ENCODE measurements at regions not wholly inside any gene's neighbourhood (a gene's known extent, or its start where the extent isn't known, plus 50 kb on each side); places are given as distances from the start of the nearest gene placed in this dataset.

GRCh38 chr3:28645149-28645548, 296.5 kb upstream of the AZI2 start (continued):
- TF ChIP-seq BHLHE40 (IDR thresholded peaks at IDR 0.05; ENCODE audit: borderline replicate concordance in 1 of 2, low read depth in 2 of 2, low read length in 1 of 2) (no peak), ZBTB40 (IDR thresholded peaks at IDR 0.05; ENCODE audit: borderline replicate concordance) (no peak)

GRCh38 chr3:28646435-28646834, 297.8 kb upstream of the AZI2 start:
- H3K9ac ChIP-seq (ENCODE audit: control insufficient read depth, insufficient read depth, low read length) = no peak overlapping the region
- intact Hi-C loops (cut with micrococcal nuclease; ENCODE audit: unreplicated experiment) = no loop called here
- H2AFZ ChIP-seq (ENCODE audit: control insufficient read depth, low read depth, low read length) = no peak overlapping the region
- H3K4me2 ChIP-seq (ENCODE audit: control insufficient read depth, insufficient read depth) = no peak overlapping the region
- no peak for TF ChIP-seq CHD1 (IDR thresholded peaks at IDR 0.05; ENCODE audit: low read depth, low read length)
- no peak for TF ChIP-seq SP1 (IDR thresholded peaks at IDR 0.05; ENCODE audit: low read depth, low read length)
- no peak for TF ChIP-seq SIX5 (IDR thresholded peaks at IDR 0.05; ENCODE audit: low read depth, low read length, severe bottlenecking)
- no peak for TF ChIP-seq MYC (IDR thresholded peaks at IDR 0.05; ENCODE audit: insufficient read depth, insufficient read length, insufficient replicate concordance, low read length, severe bottlenecking)
- TF ChIP-seq RB1 (IDR thresholded peaks at IDR 0.05; ENCODE audit: borderline replicate concordance) = no peak
- no peak for TF ChIP-seq POLR2AphosphoS5 (IDR thresholded peaks at IDR 0.05; ENCODE audit: low read length)
- TF ChIP-seq RAD51 (IDR thresholded peaks at IDR 0.05) = no peak
- TF ChIP-seq ZBED1 (IDR thresholded peaks at IDR 0.05; ENCODE audit: borderline replicate concordance) = no peak
- no peak for TF ChIP-seq USF2 (IDR thresholded peaks at IDR 0.05; ENCODE audit: borderline replicate concordance, low read depth, low read length)
- no peak for TF ChIP-seq ESRRA (IDR thresholded peaks at IDR 0.05; ENCODE audit: low read length)
- no peak for TF ChIP-seq HCFC1 (IDR thresholded peaks at IDR 0.05; ENCODE audit: low read length)
- no peak for TF ChIP-seq RFX5 (IDR thresholded peaks at IDR 0.05; ENCODE audit: low read depth, low read length)
- DNase-seq (ENCODE audit: low read depth, low spot score) = no peak
- no peaks in the 10 kb centered on the region for H3K79me2 ChIP-seq (ENCODE audit: control insufficient read depth, insufficient read depth, low read length)
- no peaks in the 10 kb centered on the region for H3K36me3 ChIP-seq (ENCODE audit: control insufficient read depth in 2 of 2, insufficient read depth in 2 of 2, low read length in 1 of 2)
- no peaks in the 10 kb centered on the region for H3K4me1 ChIP-seq (ENCODE audit: control insufficient read depth, insufficient read depth, low read length)
- no peak overlapping the region for H3K4me3 ChIP-seq
- ChIA-PET SMC1A (ENCODE audit: uncharacterized antibody, unreplicated experiment) (no interaction called here), POLR2A (no interaction called here), CTCF (interaction anchor here (1.1 to 2.5 kb wide), 3 partner anchors 18 to 21 kb away, joined by 3 to 12 read pairs (median 5); no protein-coding TSS in a partner anchor), RAD21 (ENCODE audit: unreplicated experiment) (no interaction called here)
- H4K20me1 ChIP-seq (ENCODE audit: control insufficient read depth, insufficient read depth) = no peaks in the 10 kb centered on the region
- no peak for ATAC-seq
- no peaks in the 10 kb centered on the region for H3K27me3 ChIP-seq (replicated peaks in 1 of 2; ENCODE audit: control insufficient read depth in 2 of 2, insufficient read depth in 2 of 2, low read length in 1 of 2)
- in situ Hi-C loops (cut with MboI) = no loop called here
- 20% methylated on average over 4 of the region's 4 CpGs for WGBS (ENCODE audit: insufficient coverage, insufficient replicate concordance, low lambda C conversion rate, missing lambda C conversion rate)
- FAIRE-seq = no peak
- no peak overlapping the region for H3K27ac ChIP-seq (ENCODE audit: control insufficient read depth, insufficient read depth)
- H3K9me3 ChIP-seq (replicated peaks; ENCODE audit: control insufficient read depth, insufficient read depth, low read length) = no peaks in the 10 kb centered on the region
- BruUV-seq (replicated peaks) = no TSS peak

Data from GM12878 (cell line).